ENCODE measurements at regions not wholly inside any gene's neighbourhood (a gene's known extent, or its start where the extent isn't known, plus 50 kb on each side); places are given as distances from the start of the nearest gene placed in this dataset.

GRCh38 chr1:30618335-30618747, 105.0 kb downstream of the MATN1 start:
- TF ChIP-seq, protein P1, sequence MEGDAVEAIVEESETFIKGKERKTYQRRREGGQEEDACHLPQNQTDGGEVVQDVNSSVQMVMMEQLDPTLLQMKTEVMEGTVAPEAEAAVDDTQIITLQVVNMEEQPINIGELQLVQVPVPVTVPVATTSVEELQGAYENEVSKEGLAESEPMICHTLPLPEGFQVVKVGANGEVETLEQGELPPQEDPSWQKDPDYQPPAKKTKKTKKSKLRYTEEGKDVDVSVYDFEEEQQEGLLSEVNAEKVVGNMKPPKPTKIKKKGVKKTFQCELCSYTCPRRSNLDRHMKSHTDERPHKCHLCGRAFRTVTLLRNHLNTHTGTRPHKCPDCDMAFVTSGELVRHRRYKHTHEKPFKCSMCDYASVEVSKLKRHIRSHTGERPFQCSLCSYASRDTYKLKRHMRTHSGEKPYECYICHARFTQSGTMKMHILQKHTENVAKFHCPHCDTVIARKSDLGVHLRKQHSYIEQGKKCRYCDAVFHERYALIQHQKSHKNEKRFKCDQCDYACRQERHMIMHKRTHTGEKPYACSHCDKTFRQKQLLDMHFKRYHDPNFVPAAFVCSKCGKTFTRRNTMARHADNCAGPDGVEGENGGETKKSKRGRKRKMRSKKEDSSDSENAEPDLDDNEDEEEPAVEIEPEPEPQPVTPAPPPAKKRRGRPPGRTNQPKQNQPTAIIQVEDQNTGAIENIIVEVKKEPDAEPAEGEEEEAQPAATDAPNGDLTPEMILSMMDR (conservative IDR thresholded peaks at IDR 0.05; ENCODE audit: low read depth), result no peak
- H3K27ac ChIP-seq, result peak overlapping the region; percentile 58
- peak; percentile 62 for DNase-seq (ENCODE audit: low spot score)
- CTCF ChIA-PET, result no interaction called here
- POLR2A ChIA-PET (ENCODE audit: low non-redundant PET), result no interaction called here

DNA sequence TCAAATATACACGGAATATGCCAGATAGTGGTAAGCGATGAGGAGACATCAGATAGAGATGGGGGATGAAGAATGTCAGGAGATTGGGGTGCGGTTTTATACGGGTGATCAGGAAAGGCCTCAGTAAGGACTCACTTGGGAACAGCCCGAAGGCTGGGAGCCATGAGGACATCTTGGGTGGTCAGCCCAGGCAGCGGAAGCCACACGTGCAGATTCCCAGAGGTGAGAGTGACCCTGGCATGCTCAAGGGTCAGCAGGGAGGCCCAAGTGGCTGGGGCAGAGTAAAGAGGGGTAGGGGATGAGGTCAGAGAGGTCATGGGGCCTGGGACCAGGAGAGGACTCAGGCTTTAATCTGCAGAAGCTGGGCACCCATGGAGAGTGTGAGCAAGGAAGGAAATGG, 106.6 kb downstream of the MATN1 start:
- CTCF ChIA-PET, result no interaction called here
- TF ChIP-seq, protein P1 (conservative IDR thresholded peaks at IDR 0.05; ENCODE audit: low read depth), result no peak

GRCh38 chr1:30615816-30616590, 107.4 kb downstream of the MATN1 start:
- ChIA-PET POLR2A (ENCODE audit: low non-redundant PET) (no interaction called here), CTCF (interaction anchor here (0.9 kb wide), 1 partner anchor 34 kb away, joined by 3 read pairs; no protein-coding TSS in a partner anchor)
- H3K27ac ChIP-seq, result no peak overlapping the region
- TF ChIP-seq, protein P1 (conservative IDR thresholded peaks at IDR 0.05; ENCODE audit: low read depth), result no peak
- DNase-seq (ENCODE audit: low spot score), result no peak

More for the DNA sequence above, 106.6 kb downstream of the MATN1 start:
- H3K27ac ChIP-seq, result no peak overlapping the region
- DNase-seq (ENCODE audit: low spot score), result no peak
- POLR2A ChIA-PET (ENCODE audit: low non-redundant PET), result no interaction called here

DNA sequence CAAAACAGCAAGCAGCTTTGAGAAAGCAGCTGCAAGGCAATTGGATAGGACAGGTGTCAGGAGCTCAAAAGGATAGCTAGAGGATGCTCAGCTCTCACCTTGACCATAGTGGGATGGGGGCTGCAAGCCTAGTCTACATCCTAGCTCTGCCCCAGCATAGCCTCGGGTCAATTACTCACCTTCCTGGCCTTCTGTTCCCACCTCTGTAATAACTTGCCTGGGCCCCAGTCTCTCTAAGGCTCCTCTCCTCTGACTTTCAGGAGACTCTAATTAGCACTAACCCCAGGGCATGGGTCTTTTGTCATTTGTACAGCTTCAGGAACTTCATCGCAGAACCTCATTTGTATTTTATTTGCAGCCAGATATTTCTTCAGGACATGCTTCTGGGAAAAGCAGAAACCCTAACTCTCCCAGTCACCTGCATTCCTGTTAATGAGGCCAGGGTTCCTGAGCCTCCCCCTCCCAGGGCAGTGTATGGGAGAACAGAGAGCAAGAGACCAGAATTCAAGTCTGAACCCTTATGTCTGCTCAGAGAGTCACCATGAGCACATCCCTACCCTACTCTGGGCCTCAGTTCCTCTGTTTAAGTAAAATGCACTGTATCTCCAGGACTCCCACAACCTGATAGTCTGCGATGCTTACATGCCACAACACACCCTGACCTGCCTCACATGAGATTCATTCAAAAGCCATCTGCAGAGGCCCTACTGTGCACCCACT, 108.1 kb downstream of the MATN1 start:
- no peak overlapping the region for H3K27ac ChIP-seq
- CTCF ChIA-PET, result interaction anchor here (0.9 kb wide), 1 partner anchor 34 kb away, joined by 3 read pairs; no protein-coding TSS in a partner anchor
- peak; percentile 29 for DNase-seq (ENCODE audit: low spot score)
- POLR2A ChIA-PET (ENCODE audit: low non-redundant PET), result no interaction called here
- TF ChIP-seq, protein P1 (conservative IDR thresholded peaks at IDR 0.05; ENCODE audit: low read depth), result no peak

- ChIA-PET POLR2A (ENCODE audit: low non-redundant PET) (no interaction called here), CTCF (no interaction called here)
- no peak overlapping the region for H3K27ac ChIP-seq
- TF ChIP-seq, protein P1 (conservative IDR thresholded peaks at IDR 0.05; ENCODE audit: low read depth), result no peak
- DNase-seq (ENCODE audit: low spot score), result peak; percentile 34
Observed at GRCh38 chr1:30613188-30613587, 110.2 kb downstream of the MATN1 start.

- POLR2A ChIA-PET (ENCODE audit: low non-redundant PET), result no interaction called here
- H3K27ac ChIP-seq, result no peak overlapping the region
- no peak for DNase-seq (ENCODE audit: low spot score)
- TF ChIP-seq, protein P1 (conservative IDR thresholded peaks at IDR 0.05; ENCODE audit: low read depth), result no peak
- CTCF ChIA-PET, result no interaction called here
Observed at GRCh38 chr1:30612536-30613065, 110.8 kb downstream of the MATN1 start.

Data from RWPE1 (cell line).